Adrenal gland (tissue), 9 donors: ENCODE measurements at regions not wholly inside any gene's neighbourhood (a gene's known extent, or its start where the extent isn't known, plus 50 kb on each side); places are given as distances from the start of the nearest gene placed in this dataset.
"Not testable (repeated sequence)": the region's sequence is repeated elsewhere in the genome, so short reads cannot be mapped to it uniquely, and the experiment has no call there.

ENCODE experiments used
- DNase-seq, 7 donors: peaks; one replicate each; pipeline ENCODE4 v3.0.0-alpha.2; 2019 to 2020
- H3K27ac ChIP-seq, 5 donors: fragments of 200-600 bp; sonication (generic) in 4 of 5; 1 replicate in 3 of 5; 2 replicates in 2 of 5; pipeline versions ENCODE4 v1.5.1 to v1.8.0; 2016 to 2020; ENCODE audit warnings: mild to moderate bottlenecking in 1 of 5
- H3K27me3 ChIP-seq: fragments of 200-600 bp; 2 replicates; pipeline ENCODE4 v1.8.0; 2021
- H3K36me3 ChIP-seq, 2 donors: fragments of 200-600 bp; replicated peaks in 1 of 2; 1 replicate in 1 of 2; 2 replicates in 1 of 2; pipeline versions ENCODE4 v1.5.1 to v1.8.0; 2018 to 2022
- H3K4me1 ChIP-seq, 2 donors: fragments of 200-600 bp; replicated peaks in 1 of 2; 1 replicate in 1 of 2; 2 replicates in 1 of 2; pipeline versions ENCODE4 v1.5.1 to v1.8.0; 2018 to 2021
- H3K4me3 ChIP-seq, 4 donors: fragments of 200-600 bp; sonication (generic) in 3 of 4; one replicate each; pipeline ENCODE4 v1.5.1; 2016 to 2018
- H3K9me3 ChIP-seq, 3 donors: fragments of 200-600 bp; sonication (generic) in 1 of 3; replicated peaks in 1 of 3; 1 replicate in 2 of 3; 2 replicates in 1 of 3; pipeline versions ENCODE4 v1.5.1 to v1.8.0; 2016 to 2021
- POLR2A ChIP-seq, 2 donors: fragments of 450-650 bp; IDR thresholded peaks; one replicate each; pipeline ENCODE4 v1.6.1; 2017; ENCODE audit warnings: antibody characterized with exemption in 2 of 2, mild to moderate bottlenecking in 2 of 2, moderate library complexity in 1 of 2
- WGBS, 4 donors: extraction: QIAGEN DNeasy Blood & Tissue Kit in 2 of 4; methylation state at CpG; one replicate each; pipeline versions ENCODE4 v1.1.5 to v1.1.7; 2013 to 2017; 5-methylcytosine and 5-hydroxymethylcytosine counted together
- intact Hi-C, 2 donors: fragments of 100-400 bp; cut with DNase I; formaldehyde crosslinking; loops; one replicate each; pipeline versions ENCODE4 v1.14.1 to v1.15.0; 2022 to 2023
- TF ChIP-seq, protein P1 (sequence below), 6 experiments: fragments of 450-650 bp in 4 of 6; fragments of 200-600 bp in 2 of 6; sonication (generic) in 1 of 6; IDR thresholded peaks; 1 replicate in 5 of 6; 2 replicates in 1 of 6; pipeline versions ENCODE4 v1.5.1 to v1.8.0; 2016 to 2021; ENCODE audit warnings: antibody characterized with exemption in 6 of 6, mild to moderate bottlenecking in 2 of 6, moderate library complexity in 1 of 6
- donor health status: healthy with polysubstance abuse.
- donor health status: Bipolar disorder and iron deficiency.
- donor health status: DM: yes; HTN: yes; CAD: no.
- donor health status: DM: no; HTN: no; CAD: no.
- donor health status: DM: no; HTN: no; CAD: no.

DNA sequence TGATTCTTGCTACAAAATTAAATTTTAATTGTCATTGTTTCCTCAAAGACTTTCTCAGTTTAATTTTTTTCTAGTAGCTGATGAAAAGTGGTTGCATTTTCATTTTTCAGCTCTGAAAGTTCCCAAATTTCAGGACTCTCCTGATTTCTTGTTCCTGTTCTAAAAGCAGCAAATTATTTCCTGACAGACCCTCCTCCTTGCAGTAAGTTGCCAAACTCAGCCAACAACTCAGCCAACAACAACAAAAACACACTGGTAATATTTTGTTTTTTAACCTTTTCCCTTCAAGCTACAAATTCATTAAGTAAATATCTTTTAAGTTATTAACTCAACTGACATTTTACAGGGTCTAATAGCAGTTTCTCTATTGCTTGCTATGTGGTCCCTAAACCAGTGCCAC, 487.8 kb upstream of the NUDT12 start:
- Histone ChIP-seq H3K27ac (no peak overlapping the region), H3K4me3 (no peak overlapping the region), H3K9me3 (no peaks in the 10 kb centered on the region), H3K27me3 (no peaks in the 10 kb centered on the region), H3K4me1 (no peaks in the 10 kb centered on the region), H3K36me3 (no peaks in the 10 kb centered on the region)
- intact Hi-C loops, result no loop called here
- DNase-seq, result no peak
- TF ChIP-seq POLR2A (IDR thresholded peaks at IDR 0.05), result no peak
- TF ChIP-seq, protein P1, sequence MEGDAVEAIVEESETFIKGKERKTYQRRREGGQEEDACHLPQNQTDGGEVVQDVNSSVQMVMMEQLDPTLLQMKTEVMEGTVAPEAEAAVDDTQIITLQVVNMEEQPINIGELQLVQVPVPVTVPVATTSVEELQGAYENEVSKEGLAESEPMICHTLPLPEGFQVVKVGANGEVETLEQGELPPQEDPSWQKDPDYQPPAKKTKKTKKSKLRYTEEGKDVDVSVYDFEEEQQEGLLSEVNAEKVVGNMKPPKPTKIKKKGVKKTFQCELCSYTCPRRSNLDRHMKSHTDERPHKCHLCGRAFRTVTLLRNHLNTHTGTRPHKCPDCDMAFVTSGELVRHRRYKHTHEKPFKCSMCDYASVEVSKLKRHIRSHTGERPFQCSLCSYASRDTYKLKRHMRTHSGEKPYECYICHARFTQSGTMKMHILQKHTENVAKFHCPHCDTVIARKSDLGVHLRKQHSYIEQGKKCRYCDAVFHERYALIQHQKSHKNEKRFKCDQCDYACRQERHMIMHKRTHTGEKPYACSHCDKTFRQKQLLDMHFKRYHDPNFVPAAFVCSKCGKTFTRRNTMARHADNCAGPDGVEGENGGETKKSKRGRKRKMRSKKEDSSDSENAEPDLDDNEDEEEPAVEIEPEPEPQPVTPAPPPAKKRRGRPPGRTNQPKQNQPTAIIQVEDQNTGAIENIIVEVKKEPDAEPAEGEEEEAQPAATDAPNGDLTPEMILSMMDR (IDR thresholded peaks at IDR 0.05), result no peak

DNA sequence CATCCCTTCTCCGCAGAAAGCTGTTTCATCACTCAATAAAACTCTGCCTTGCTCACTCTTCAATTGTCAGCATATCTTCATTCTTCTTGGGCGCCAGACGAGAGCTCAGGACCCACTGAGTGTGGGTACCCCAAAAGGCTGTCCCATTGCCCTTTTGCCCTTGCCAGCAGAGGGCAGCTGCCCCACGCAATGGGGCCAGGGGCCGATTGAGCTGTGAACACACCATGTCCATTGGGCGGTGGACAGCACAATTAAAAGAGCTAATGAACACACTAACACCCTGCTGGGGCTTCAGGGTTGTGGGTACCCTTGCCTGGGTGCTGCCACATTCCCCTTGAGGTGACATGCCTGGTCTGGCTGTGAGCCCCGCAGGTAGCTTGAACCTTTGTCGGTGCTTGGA, 487.2 kb upstream of the NUDT12 start:
- Histone ChIP-seq H3K27ac (no peak overlapping the region), H3K36me3 (no peaks in the 10 kb centered on the region), H3K4me3 (no peak overlapping the region), H3K27me3 (no peaks in the 10 kb centered on the region), H3K4me1 (no peaks in the 10 kb centered on the region), H3K9me3 (no peaks in the 10 kb centered on the region)
- TF ChIP-seq POLR2A (IDR thresholded peaks at IDR 0.05), result no peak
- TF ChIP-seq, protein P1 (IDR thresholded peaks at IDR 0.05), result no peak
- 90 to 95% (median 93%) methylated on average over 4 to 8 of the region's 8 CpGs for WGBS, 4 donors
- intact Hi-C loops, result no loop called here
- DNase-seq, result no peak

DNA sequence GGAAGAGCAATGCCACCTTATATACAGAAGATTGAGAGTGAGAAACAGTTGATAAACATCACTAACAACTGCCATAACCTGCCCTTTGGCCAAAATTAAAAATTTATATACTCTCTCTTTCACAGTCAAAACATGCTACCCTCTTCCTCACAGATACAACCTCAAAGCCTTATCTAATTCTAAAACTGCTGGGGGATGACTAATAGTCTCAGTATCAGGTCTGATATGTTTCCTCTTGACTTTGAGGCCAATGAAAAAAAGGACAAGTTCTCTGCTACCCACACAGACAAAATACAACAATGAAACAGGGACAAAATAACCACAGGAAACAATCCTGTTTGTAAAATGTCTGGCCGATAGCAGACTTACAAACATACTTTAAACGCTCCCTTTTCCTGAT, 485.6 kb upstream of the NUDT12 start:
- no peak for DNase-seq
- 67 to 88% (median 75%) methylated on average over 2 of the region's 2 CpGs for WGBS, 4 donors
- Histone ChIP-seq H3K36me3 (no peaks in the 10 kb centered on the region), H3K27ac (no peak overlapping the region), H3K4me1 (no peaks in the 10 kb centered on the region), H3K27me3 (no peaks in the 10 kb centered on the region), H3K9me3 (no peaks in the 10 kb centered on the region), H3K4me3 (no peak overlapping the region)
- intact Hi-C loops, result no loop called here
- TF ChIP-seq POLR2A (IDR thresholded peaks at IDR 0.05), result no peak
- TF ChIP-seq, protein P1 (IDR thresholded peaks at IDR 0.05), result no peak

DNA sequence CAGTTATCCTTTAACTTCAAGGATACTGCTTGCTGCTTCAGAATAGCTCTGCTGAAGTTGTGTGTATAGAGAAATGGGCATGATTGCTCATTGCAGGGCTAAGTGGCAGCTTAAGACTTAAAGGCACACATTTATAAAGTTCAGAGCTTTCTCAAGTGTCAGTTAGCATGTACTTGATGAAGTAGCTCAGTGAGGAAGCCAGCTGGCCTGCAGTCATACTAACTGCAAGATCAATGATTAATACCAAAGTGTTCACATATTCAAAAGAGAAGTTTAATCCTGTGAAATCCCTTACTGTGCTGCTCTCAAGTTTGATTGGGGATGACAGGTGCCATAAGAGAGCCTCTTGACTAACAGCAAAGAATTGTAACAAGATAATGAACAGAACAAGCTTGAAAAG, 483.4 kb upstream of the NUDT12 start:
- TF ChIP-seq, protein P1 (IDR thresholded peaks at IDR 0.05), result no peak
- TF ChIP-seq POLR2A (IDR thresholded peaks at IDR 0.05), result no peak
- Histone ChIP-seq H3K27ac (no peak overlapping the region), H3K36me3 (no peaks in the 10 kb centered on the region), H3K4me3 (no peak overlapping the region), H3K9me3 (no peaks in the 10 kb centered on the region), H3K27me3 (no peaks in the 10 kb centered on the region), H3K4me1 (no peaks in the 10 kb centered on the region)
- intact Hi-C loops, result no loop called here
- no peak for DNase-seq

DNA sequence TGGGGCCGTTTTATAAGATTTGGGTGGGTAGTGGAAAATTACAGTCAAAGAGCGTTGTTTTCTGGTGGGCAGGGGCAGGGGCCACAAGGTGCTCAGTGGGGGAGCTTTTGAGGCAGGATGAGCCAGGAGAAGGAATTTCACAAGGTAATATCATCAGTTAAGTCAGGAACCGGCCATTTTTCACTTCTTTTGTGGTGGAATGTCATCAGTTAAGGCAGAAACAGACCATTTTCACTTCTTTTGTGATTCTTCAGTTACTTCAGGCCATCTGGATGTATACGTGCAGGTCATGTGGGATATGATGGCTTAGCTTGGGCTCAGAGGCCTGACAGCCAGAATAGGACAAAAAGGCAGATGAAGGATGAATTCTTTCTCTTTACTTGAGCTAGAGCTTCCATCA, 477.3 kb upstream of the NUDT12 start:
- H3K4me3 ChIP-seq, intact Hi-C loops, DNase-seq, H3K36me3 ChIP-seq, H3K9me3 ChIP-seq, H3K27ac ChIP-seq, H3K4me1 ChIP-seq, H3K27me3 ChIP-seq: not testable (repeated sequence)
- 70 to 80% (median 78%) methylated on average over 4 of the region's 4 CpGs for WGBS, 4 donors

DNA sequence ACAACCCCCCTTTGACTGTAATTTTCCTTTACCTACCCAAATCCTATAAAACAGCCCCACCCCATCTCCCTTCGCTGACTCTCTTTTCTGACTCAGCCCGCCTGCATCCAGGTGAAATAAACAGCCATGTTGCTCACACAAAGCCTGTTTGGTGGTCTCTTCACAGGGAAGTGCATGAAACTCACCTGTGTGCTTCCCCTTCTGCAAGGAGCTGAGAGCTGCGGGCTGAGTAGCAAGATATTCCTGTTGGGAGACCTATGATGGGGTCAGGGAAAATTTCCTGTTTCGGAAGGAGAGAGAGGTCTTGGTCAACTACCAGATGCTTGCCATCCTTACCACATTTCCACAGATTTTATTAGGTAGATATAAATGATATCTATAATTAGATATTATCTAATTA, 474.5 kb upstream of the NUDT12 start:
- H3K27ac ChIP-seq, DNase-seq, H3K4me1 ChIP-seq, H3K4me3 ChIP-seq, H3K27me3 ChIP-seq, H3K9me3 ChIP-seq, intact Hi-C loops, H3K36me3 ChIP-seq: not testable (repeated sequence)
- WGBS, 4 donors, result 78 to 92% (median 90%) methylated on average over 4 of the region's 4 CpGs

DNA sequence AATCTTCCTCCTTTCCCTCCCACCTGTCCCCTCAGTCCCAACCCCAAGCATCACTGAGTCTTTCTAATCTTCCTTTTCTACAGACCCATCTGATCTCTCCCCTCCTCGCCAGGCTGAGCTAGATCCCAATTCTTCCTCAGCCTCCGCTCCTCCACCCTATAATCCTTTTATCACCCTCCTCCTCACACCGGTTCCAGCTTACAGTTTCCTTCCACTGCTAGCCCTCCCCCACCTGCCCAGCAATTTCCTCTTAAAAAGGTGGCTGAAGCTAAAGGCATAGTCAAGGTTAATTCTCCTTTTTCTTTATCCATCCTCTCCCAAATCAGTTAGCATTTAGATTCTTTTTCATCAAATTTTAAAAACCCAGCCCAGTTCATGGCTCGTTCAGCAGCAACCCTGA, 470.6 kb upstream of the NUDT12 start:
- DNase-seq, H3K4me1 ChIP-seq, H3K27ac ChIP-seq, H3K4me3 ChIP-seq, H3K9me3 ChIP-seq, H3K27me3 ChIP-seq, intact Hi-C loops, H3K36me3 ChIP-seq: not testable (repeated sequence)
- 69 to 74% (median 71%) methylated on average over 4 of the region's 4 CpGs for WGBS, 4 donors
